Upper lobe of left lung (tissue), 4 donors: ENCODE measurements at regions not wholly inside any gene's neighbourhood (a gene's known extent, or its start where the extent isn't known, plus 50 kb on each side); places are given as distances from the start of the nearest gene placed in this dataset.
"Not testable (repeated sequence)": the region's sequence is repeated elsewhere in the genome, so short reads cannot be mapped to it uniquely, and the experiment has no call there.

Experiments
- CTCF ChIP-seq, 6 experiments: fragments of 450-650 bp in 4 of 6; fragments of 200-600 bp in 2 of 6; sonication (generic) in 2 of 6; IDR thresholded peaks; one replicate each; pipeline ENCODE4 v1.5.1; 2016 to 2019; ENCODE audit warnings: antibody characterized with exemption in 6 of 6
- EP300 ChIP-seq, 4 donors: sonication (generic); formaldehyde crosslinking; IDR thresholded peaks; one replicate each; pipeline ENCODE4 v1.5.1; 2017; ENCODE audit warnings: antibody characterized with exemption in 4 of 4, control low read depth in 2 of 4
- POLR2A ChIP-seq, 4 donors: fragments of 450-650 bp; IDR thresholded peaks; one replicate each; pipeline ENCODE4 v1.5.1; 2016 to 2017; ENCODE audit warnings: antibody characterized with exemption in 4 of 4, mild to moderate bottlenecking in 2 of 4
- POLR2AphosphoS5 ChIP-seq, 2 donors: sonication (generic); formaldehyde crosslinking; IDR thresholded peaks; one replicate each; pipeline ENCODE4 v1.5.1; 2017; ENCODE audit warnings: antibody characterized with exemption in 2 of 2

DNA sequence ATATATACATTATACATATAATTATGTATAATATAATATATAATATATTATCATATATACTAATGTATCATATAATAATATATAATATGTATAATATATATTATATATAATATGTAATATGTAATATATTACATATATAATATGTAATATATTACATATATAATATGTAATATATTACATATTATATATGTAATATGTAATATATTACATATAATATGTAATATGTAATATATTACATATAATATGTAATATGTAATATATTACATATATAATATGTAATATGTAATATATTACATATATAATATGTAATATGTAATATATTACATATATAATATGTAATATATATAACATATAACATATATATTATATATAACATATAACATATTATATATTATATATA, 1020.9 kb downstream of the KCNMA1 start:
- not testable (repeated sequence) for TF ChIP-seq CTCF, EP300, POLR2AphosphoS5, POLR2A (IDR thresholded peaks at IDR 0.05)
